HG03342 (cell line): ENCODE measurements at regions not wholly inside any gene's neighbourhood (a gene's known extent, or its start where the extent isn't known, plus 50 kb on each side); places are given as distances from the start of the nearest gene placed in this dataset.
"Not testable (repeated sequence)": the region's sequence is repeated elsewhere in the genome, so short reads cannot be mapped to it uniquely, and the experiment has no call there.

ENCODE experiments used
- ATAC-seq: cut with Tn5 transposase; IDR thresholded peaks from one replicate; pipeline ENCODE4 v1.9.1; 2021; ENCODE audit warnings: mild to moderate bottlenecking, moderate library complexity; ENCODE audit not compliant: unreplicated experiment

DNA sequence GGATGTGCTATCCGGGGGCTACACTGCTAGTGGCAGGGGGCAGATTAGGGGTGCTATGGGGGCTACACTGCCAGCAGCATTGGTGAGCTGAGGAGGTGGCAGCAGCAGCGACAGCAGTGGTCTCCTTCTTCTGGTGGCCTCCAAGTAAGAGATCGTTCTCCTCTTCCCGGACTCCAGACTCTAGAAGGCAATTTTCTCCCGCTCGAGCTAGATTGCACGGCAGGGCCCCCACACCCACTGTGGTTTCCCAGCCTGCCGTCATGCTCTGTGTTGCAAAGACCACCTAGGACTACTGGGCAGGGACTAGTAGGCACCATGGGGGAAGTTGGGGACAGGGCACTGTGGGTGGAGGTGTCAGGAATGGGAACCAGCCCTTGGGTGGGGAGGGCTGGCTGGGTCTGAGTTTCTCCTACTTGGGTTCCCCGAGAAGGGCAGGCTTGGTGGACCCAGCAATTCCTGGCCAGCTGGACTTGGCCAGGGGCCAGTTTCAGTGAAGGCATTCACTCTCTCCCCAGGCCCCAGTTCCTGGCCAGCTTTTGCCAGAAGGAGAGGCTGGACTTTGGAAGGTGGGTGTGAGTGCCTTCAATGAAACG lies 203.4 kb upstream of the WSB1 start:
- ATAC-seq = not testable (repeated sequence)

DNA sequence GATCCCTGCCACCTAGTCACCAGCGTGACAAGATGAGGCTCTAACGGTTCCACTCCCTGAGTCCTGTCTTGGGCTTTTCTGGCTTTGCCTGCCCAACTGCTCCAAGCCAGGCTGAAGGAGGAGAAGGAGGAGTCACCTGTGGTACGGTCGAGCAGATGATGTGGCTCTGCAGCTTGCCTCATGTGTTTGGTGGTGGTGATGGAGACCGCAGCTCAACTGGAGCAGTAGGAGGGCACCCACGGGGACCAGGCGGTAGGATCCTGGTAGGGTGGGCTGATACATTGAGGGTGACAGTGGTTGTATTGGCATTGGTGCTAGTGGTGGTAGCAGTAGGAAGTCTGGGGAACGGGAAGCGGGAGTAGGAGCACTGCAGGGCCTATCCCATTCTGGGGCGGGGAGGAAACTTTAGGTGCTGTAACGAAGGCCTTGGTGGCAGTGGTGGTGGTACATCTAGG lies 202.8 kb upstream of the WSB1 start:
- no peak for ATAC-seq

DNA sequence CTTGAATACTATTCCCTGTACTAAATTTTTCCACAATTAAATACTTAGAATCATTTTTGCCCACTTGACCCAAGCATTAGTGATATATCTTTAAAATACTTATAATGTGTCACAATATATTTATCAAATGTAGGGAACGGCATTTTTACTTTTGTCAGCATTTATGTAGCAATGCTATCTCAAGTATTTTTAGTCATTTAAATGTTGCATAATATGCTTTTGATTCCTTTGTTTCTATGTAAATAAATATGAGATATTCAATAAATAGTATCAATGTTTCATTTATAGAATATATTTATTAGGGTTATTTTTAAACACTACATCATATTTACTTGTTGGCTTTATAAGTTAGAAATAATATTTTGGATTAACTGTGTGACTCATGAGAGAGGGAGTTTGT lies 199.7 kb upstream of the WSB1 start:
- ATAC-seq = not testable (repeated sequence)

DNA sequence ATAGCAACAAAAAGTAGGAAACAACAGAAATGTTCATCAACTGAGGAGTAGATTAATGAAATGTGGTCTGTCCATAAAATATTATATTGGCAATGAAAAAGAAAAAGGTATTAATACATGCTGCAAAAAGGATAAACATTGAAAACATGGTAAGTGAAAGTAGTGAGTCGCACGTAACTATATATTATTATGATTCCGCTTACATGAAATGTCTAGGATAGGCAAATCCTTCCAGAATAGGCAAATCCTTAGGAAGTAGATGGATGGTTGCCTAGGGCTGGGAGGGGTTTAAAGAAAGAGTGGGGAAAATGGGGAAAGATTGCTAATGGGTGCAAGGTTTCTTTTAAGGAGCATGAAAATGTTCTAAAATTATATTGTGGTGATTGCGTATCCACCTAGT lies 198.1 kb upstream of the WSB1 start:
- not testable (repeated sequence) for ATAC-seq

DNA sequence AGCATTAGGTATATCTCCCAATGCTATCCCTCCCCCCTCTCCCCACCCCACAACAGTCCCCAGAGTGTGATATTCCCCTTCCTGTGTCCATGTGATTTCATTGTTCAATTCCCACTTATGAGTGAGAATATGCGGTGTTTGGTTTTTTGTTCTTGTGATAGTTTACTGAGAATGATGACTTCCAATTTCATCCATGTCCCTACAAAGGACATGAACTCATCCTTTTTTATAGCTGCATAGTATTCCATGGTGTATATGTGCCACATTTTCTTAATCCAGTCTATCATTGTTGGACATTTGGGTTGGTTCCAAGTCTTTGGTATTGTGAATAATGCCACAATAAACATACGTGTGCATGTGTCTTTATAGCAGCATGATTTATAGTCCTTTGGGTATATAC lies 194.6 kb upstream of the WSB1 start:
- ATAC-seq = not testable (repeated sequence)

DNA sequence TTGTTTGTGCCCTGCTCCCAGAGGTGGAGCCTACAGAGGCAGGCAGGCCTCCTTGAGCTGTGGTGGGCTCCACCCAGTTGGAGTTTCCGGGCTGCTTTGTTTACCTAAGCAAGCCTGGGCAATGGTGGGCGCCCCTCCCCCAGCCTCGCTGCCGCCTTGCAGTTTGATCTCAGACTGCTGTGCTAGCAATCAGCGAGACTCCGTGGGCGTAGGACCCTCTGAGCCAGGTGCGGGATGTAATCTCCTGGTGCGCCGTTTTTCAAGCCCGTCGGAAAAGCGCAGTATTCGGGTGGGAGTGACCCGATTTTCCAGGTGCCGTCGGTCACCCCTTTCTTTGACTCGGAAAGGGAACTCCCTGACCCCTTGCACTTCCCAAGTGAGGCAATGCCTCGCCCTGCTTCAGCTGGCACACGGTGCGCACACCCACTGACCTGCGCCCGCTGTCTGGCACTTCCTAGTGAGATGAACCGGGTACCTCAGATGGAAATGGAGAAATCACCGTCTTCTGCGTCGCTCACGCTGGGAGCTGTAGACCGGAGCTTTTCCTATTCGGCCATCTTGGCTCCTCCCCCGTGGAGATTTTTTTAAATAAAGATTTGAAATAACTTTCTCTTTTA lies 189.2 kb upstream of the WSB1 start:
- not testable (repeated sequence) for ATAC-seq

DNA sequence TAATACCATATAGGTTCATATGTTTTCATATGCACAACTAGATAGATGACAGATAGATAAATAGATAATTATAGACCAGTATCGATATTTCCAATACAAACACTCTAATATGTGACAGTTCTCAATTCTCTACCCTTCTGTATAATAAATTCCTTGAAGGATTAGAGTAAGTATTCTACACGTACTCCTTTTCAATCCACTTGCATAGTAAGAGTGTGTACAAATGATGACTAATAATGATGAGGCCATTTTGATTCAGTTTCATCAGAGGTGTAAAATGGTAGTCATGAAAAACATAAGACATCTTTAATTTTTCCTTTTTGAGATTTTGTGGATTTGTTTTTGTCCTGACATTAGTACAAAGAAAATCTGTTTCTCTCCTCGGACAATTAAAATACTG lies 188.3 kb upstream of the WSB1 start:
- ATAC-seq = no peak

DNA sequence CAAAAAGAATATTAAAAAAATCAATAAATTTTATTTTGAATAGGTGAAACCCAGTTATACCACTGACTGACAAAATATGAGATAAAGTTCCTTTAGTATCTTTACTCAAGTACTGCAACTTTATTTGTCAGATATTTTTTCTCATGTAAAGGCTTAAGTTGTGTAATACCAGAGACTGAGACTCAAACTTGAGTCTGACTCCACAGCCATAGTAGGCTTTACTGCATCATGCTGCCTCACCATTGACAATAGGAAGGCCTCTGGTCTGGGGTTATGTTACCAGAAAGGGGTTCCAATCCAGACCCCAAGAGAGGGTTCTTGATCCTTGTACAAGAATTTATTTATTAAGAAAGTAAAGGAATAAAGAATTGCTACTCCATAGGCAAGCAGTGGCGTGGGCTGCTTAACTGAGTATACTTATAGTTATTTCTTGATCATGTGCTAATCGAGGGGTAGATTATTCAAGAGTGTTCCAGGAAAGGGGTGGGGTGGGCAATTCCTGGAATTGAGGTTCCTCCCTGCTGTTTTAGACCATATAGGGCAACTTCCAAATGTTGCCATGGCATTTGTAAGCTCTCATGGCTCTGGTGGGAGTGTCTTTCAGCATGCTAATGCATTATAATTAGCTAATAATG lies 187.4 kb upstream of the WSB1 start:
- no peak for ATAC-seq

DNA sequence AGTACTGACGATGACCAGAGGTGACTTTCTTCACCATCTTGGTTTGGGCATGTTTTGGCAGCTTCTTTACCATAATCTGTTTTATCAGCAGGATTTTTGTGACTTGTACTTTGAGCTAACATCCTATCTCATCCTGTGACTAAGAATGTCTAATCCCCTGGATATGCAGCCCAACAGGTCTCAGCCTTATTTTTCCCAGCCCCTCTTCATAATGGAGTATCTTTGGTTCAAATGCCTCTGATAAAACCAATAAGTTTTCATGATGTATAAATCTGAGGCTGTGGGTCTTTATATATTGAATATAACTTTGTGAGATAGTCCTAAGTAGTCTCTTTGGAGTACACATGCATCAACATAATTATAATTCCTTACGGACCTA lies 186.9 kb upstream of the WSB1 start:
- no peak for ATAC-seq

DNA sequence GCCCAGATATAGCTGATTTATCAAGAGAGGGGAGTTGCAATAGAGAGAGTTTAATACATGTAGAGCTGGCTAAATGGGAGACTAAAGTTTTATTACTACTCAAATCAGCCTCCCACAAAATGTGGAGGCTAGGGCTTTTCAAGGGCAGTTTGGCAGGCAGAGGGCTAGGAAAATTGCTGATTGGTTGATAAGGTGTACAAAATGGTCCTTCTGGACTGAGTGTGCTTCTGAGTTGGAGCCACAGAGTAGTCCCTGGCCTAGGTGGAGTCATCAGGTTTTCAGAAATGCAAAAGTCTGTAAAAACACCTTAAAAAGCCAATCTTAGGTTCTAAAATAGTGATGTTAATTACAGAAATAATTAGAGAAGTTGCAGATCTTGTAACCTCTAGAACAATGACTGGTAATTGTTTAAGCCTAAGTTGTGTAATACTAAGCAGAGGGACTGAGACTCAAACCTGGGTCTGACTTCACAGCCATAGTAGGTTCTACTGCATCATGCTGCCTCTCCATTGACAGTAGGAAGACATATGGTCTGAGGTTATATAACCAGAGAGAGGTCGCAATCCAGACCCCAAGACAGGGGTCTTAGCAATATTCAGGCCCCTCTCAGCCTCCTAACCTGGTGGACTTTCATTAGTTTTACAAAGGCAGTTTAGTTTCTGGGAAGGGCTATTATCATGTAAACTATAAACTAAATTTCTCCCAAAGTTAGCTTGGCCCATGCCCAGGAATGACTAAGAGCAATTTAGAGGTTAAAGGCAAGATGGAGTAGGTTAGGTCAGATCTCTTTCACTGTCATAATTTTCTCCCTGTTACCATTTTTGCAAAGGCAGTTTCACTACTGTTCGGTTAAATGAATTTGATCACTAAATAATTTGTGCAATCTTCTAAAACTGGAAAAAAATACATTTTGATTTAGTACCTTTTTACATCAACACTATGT lies 186.3 kb upstream of the WSB1 start:
- not testable (repeated sequence) for ATAC-seq

DNA sequence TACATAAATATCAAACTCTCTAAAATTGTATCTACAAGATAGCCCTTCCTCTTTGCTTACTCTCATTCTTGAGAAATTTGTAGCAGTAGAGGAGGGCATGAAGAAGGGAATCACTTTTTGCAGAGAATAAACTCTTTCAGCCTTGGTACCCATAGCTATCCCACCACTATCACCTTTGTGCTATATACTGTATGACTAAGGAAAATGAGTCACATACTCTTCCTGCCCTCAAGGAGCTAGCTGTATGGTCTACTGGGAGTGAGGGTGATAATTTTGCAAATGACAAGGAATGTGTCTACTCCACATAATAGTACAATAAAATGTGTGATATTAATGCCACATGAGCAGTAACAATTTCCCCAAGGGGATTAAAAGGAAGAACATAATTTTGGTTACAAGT lies 184.6 kb upstream of the WSB1 start:
- no peak for ATAC-seq

DNA sequence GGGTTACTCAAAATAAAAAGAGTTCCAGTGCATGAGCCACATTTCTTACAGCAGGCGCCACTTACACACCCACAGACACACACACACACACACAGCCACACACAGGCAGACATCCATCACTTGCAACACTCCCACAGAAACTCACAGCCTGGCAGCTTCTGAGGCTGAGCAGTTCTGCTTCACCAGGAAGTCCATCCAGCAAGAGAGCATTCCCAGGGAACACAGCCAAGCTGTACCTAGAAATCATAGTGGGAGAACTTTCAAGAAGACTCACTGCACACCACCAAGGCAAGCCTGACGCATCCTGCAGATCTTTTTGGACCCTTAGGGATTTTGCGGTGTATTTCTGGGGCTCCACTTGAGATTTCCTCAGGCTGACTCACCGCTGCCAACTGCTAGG lies 140.9 kb upstream of the WSB1 start:
- no peak for ATAC-seq

DNA sequence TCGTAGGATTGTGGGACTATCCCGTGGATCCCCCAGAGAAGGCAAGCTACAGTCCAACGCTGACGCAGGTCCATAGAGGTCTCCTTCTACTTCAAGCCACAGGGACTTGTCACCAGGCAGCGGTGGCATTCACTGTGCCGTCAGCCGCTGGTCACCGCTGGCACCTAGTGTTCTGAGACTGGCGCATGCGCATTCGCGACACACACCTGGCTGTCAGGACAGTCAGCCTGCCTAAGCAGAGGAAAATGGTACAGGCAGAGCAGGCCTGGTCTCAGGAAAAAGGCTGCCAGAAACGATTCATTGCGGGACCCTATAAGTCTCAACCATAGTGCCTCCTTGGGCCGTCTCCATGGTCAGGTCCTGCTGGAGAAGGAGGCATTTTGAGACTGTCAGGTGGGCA lies 138.0 kb upstream of the WSB1 start:
- ATAC-seq = no peak

DNA sequence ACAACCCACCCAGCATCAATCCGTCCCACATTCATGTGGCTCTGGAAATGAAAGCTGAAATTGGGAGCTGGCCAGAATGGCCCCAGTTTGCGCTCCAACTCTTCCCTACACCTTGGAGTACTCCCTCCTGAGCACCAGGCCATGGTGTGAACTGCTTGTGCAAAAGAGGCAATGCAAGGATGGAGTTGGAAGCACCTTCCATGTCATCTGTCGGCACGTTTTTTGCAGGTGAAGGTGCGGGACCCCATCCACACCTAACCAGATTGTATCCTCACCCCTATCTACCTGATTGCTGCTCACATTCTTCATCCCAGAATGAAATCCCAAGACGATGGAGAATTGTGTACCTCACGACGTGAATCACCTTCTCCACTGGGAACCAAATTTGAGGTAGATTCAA lies 136.6 kb upstream of the WSB1 start:
- ATAC-seq = no peak

DNA sequence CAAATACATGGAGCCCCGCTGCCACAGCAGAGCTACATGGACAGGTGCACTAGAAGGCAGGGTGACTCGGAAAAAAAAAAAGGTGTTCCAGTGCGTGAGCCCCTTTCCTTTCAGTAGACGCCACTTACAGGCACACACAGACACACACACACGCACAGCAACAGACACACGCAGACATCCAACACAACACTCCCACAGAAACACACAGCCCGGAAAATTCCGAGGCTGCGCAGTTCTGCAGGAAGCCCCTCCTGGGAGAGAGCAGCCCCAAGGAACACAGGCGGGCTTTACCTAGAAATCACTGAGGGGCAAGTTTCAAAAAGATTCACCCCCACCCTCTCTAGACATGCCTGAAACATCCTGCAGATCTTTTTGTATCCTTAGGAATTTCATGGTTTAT lies 136.0 kb upstream of the WSB1 start:
- no peak for ATAC-seq

DNA sequence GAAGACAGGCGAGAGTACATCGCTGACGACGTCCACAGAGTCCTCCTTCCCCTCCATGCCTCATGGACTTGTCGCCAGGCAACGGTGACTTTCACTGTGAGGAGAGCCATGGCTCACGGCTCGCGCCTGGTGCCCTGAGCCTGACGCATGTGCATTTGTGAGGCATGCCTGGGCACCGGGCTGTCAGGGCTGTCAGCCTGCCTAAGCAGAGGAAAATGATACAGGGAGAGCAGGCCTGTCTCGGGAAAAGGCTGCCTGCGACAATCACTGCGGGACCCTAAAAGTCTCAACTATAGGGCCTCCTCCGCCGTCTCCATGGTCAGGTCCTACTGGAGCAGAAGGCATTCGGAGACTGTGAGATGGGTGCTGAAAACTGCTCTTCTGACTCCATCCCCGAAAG lies 135.5 kb upstream of the WSB1 start:
- ATAC-seq = no peak

DNA sequence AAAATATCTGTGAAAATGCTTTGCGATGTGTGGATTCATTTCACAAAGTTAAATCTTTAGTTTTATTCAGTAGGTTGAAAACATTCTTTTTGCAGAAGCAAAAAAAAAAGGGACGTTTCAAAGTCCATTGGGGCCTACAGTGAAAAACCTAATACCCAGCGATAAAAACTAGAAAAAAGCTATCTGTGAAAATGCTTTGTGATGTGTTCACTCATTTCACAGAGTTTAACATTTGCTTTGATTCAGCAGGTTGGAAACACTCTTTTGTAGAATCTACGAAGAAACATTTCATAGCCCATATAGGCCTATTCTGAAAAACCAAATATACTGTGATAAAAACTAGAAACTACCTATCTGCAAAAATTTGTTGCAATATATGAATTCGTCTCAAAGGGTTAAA lies 113.6 kb upstream of the WSB1 start:
- no peak for ATAC-seq

DNA sequence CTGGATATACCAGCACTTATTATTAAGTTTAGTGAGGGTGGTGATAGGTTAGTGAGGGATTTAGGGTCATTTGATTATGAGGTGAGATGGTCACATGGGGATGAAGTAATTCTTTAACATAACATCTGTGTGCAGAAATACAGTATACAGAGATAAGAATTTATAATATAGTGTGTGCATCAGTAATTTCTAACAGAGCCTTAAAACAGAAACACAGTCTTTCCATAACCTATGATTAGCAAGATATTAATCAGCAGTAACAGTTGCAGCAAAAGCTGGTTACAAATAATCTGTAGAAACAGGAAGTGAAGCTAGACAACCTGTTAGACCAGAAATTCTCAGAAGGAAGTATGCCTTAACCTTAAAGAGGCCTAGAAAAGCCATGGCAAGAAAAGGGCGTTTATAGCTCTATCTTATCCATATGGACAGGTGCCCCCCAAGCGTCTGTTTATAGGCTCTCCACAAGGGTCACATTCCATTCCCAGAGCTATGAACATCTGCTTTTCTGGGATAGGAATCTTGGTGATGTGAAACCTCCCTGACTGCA lies 112.5 kb upstream of the WSB1 start:
- ATAC-seq = not testable (repeated sequence)

DNA sequence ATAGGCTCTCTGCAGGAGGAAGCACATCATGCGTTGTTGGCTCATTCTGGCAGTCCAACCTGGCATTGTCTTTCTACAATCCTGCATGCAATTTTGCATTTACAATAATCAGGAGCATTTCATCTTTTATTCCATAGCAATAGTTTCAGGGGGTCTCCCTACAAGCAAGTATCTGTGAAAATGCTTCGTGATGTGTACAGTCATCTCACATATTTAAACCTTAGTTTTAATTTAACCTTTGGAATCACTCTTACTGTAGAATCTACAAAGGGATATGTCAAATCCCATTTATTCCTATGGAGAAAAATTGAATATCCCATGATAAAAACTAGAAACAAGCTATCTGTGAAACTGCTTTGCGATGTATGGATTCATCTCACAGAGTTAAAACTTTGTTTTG lies 112.0 kb upstream of the WSB1 start:
- no peak for ATAC-seq

DNA sequence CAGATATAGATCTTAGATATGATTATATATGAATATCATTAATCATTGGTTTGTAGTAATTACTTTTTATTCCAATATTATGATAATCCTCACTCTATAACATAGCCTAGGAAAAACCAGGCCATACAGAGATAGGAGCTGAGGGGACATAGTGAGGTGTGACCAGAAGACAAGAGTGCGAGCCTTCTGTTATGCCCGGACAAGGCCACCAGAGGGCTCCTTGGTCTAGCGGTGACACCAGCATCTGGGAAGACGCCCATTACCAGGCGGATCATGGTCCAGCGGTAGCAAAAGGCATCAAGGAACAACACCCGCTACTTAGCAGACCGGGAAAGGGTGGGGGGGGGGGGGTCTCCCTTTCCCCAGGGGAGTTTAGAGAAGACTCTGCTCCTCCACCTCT lies 96.4 kb upstream of the WSB1 start:
- ATAC-seq = not testable (repeated sequence)

DNA sequence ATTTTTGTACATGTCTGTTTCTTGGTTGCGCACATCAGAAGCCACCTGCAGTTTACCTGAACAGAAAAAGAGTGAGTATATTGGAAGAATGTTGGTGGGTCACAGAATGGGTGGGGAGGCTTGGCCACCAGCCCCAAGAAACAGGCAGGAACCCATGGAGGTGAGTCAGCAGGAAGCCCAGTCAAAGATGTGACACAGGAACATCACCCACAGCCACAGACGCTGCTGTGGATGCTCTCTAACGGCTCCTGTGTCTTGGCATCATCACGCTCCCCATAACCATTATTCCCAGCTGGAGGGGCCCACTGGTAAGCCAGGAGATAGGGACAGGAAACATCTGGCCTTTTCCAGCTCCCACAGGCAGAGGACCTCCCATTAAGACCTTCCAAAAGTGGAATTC lies 94.0 kb upstream of the WSB1 start:
- ATAC-seq = no peak
